ENCODE measurements at regions not wholly inside any gene's neighbourhood (a gene's known extent, or its start where the extent isn't known, plus 50 kb on each side); places are given as distances from the start of the nearest gene placed in this dataset.

DNA sequence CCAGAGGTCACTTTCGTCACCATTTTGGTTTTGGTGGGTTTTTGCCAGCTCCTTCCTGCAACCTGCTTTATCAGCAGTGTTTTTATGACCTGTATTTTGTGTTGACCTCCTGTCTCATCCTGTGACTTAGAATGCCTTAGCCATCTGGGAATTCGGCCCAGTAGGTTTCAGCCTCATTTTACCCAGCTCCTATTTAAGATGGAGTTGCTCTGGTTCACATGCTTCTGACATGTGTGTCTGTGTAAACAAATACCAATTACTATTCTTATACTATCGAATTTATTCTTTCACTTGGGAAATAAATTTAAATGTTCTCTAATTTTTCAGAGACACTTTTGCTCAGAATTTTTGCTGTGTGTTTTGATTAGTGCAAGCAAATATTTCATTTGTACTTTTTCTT is 1370.3 kb upstream of the MIR17HG start (continued):
- TF ChIP-seq KLF6 (CRISPR knock-in tag; IDR thresholded peaks at IDR 0.05; ENCODE audit: borderline replicate concordance) = no peak
- peak; percentile 88; the same call in 1 of the 2 replicates for TF ChIP-seq DMBX1 (CRISPR knock-in tag; IDR thresholded peaks at IDR 0.05; ENCODE audit: borderline replicate concordance)
- TF ChIP-seq ZNF444 (CRISPR knock-in tag; IDR thresholded peaks at IDR 0.05) = no peak
- TF ChIP-seq KDM5B (IDR thresholded peaks at IDR 0.05; ENCODE audit: insufficient replicate concordance, low read depth, low read length) = peak; percentile 45
- no peak for TF ChIP-seq EHMT2 (IDR thresholded peaks at IDR 0.05)
- TF ChIP-seq, protein P1, sequence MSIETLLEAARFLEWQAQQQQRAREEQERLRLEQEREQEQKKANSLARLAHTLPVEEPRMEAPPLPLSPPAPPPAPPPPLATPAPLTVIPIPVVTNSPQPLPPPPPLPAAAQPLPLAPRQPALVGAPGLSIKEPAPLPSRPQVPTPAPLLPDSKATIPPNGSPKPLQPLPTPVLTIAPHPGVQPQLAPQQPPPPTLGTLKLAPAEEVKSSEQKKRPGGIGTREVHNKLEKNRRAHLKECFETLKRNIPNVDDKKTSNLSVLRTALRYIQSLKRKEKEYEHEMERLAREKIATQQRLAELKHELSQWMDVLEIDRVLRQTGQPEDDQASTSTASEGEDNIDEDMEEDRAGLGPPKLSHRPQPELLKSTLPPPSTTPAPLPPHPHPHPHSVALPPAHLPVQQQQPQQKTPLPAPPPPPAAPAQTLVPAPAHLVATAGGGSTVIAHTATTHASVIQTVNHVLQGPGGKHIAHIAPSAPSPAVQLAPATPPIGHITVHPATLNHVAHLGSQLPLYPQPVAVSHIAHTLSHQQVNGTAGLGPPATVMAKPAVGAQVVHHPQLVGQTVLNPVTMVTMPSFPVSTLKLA (conservative IDR thresholded peaks at IDR 0.05) = no peak
- peak; percentile 96 for TF ChIP-seq ZNF311 (CRISPR knock-in tag; IDR thresholded peaks at IDR 0.05)
- no peak for TF ChIP-seq EGR1 (conservative IDR thresholded peaks at IDR 0.05)
- 0 out of 2 replicates have a peak, but pooled peaks have one; percentile 7 for TF ChIP-seq PHF8 (IDR thresholded peaks at IDR 0.05; ENCODE audit: borderline replicate concordance, low read length)
- TF ChIP-seq, protein P2, sequence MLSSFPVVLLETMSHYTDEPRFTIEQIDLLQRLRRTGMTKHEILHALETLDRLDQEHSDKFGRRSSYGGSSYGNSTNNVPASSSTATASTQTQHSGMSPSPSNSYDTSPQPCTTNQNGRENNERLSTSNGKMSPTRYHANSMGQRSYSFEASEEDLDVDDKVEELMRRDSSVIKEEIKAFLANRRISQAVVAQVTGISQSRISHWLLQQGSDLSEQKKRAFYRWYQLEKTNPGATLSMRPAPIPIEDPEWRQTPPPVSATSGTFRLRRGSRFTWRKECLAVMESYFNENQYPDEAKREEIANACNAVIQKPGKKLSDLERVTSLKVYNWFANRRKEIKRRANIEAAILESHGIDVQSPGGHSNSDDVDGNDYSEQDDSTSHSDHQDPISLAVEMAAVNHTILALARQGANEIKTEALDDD (IDR thresholded peaks at IDR 0.05) = no peak
- no peak for TF ChIP-seq TEAD2 (tag; IDR thresholded peaks at IDR 0.05)
- no peak for TF ChIP-seq SP2 (IDR thresholded peaks at IDR 0.05; ENCODE audit: extremely low read depth, low read depth, low read length, poor library complexity, severe bottlenecking)
- TF ChIP-seq, protein P3, sequence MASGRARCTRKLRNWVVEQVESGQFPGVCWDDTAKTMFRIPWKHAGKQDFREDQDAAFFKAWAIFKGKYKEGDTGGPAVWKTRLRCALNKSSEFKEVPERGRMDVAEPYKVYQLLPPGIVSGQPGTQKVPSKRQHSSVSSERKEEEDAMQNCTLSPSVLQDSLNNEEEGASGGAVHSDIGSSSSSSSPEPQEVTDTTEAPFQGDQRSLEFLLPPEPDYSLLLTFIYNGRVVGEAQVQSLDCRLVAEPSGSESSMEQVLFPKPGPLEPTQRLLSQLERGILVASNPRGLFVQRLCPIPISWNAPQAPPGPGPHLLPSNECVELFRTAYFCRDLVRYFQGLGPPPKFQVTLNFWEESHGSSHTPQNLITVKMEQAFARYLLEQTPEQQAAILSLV (tag; IDR thresholded peaks at IDR 0.05) = no peak
- no peak for TF ChIP-seq SRF (CRISPR knock-in tag; IDR thresholded peaks at IDR 0.05)

Measured in K562 (cell line).